ENCODE measurements at regions not wholly inside any gene's neighbourhood (a gene's known extent, or its start where the extent isn't known, plus 50 kb on each side); places are given as distances from the start of the nearest gene placed in this dataset.

DNA sequence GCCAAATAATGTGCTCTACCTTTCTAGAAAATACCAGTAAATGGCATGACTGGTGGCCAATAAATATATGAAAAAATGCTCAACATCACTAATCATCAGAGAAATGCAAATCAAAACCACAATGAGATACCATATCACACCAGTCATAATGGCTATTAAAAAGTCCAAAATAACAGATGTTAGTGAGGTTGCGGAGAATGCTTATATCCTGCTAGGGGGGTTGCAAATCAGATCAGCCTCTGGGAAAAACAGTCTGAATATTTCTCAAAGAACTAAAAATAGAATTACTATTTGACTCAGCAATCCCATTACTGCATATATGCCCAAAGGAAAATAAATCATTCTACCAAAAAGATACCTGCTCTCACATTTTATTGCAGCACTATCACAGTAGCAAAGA is 115.1 kb downstream of the RASGEF1B start:
- H3K9me3 ChIP-seq, result no peaks in the 10 kb centered on the region
- H3K4me3 ChIP-seq (ENCODE audit: low read depth, low read length), result no peak overlapping the region
- no peaks in the 10 kb centered on the region for H3K27me3 ChIP-seq
- H3K4me1 ChIP-seq, result no peaks in the 10 kb centered on the region
- DNase-seq, result no peak
- no peaks in the 10 kb centered on the region for H3K36me3 ChIP-seq
- no peak for TF ChIP-seq CTCF (IDR thresholded peaks at IDR 0.05; ENCODE audit: low read depth, low read length)

DNA sequence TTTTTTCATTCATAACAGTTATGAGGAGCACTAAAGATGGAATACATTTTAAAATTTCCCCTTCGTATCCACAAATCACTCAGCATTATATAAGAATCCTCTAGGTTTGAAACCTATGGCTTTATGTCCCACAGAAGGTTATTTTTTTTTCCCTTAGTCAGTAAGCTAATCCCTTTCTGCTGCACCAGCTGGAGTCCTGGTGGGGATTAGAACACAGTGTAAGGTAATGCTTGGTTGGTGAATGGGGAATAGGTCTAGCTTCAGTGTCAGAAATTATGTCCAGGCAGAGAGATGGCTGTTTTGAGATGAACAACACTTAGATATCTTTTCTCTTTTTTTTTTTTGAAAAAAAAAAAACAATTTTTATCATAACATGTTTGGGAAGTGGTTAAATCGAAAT is 116.6 kb downstream of the RASGEF1B start:
- H3K4me1 ChIP-seq, result no peaks in the 10 kb centered on the region
- H3K36me3 ChIP-seq, result no peaks in the 10 kb centered on the region
- H3K27me3 ChIP-seq, result no peaks in the 10 kb centered on the region
- DNase-seq, result no peak
- no peak for TF ChIP-seq CTCF (IDR thresholded peaks at IDR 0.05; ENCODE audit: low read depth, low read length)
- no peaks in the 10 kb centered on the region for H3K9me3 ChIP-seq
- no peak overlapping the region for H3K4me3 ChIP-seq (ENCODE audit: low read depth, low read length)

GRCh38 chr4:81353861-81354260 is 117.8 kb downstream of the RASGEF1B start:
- Histone ChIP-seq H3K4me1 (no peaks in the 10 kb centered on the region), H3K36me3 (no peaks in the 10 kb centered on the region), H3K4me3 (ENCODE audit: low read depth, low read length) (no peak overlapping the region), H3K9me3 (no peaks in the 10 kb centered on the region), H3K27me3 (no peaks in the 10 kb centered on the region)
- no peak for TF ChIP-seq CTCF (IDR thresholded peaks at IDR 0.05; ENCODE audit: low read depth, low read length)
- DNase-seq, result no peak

- Histone ChIP-seq H3K27me3 (no peaks in the 10 kb centered on the region), H3K4me1 (no peaks in the 10 kb centered on the region), H3K4me3 (ENCODE audit: low read depth, low read length) (no peak overlapping the region), H3K36me3 (no peaks in the 10 kb centered on the region), H3K9me3 (no peaks in the 10 kb centered on the region)
- no peak for DNase-seq
- no peak for TF ChIP-seq CTCF (IDR thresholded peaks at IDR 0.05; ENCODE audit: low read depth, low read length)
Measured at GRCh38 chr4:81352446-81352835, 119.3 kb downstream of the RASGEF1B start.

DNA sequence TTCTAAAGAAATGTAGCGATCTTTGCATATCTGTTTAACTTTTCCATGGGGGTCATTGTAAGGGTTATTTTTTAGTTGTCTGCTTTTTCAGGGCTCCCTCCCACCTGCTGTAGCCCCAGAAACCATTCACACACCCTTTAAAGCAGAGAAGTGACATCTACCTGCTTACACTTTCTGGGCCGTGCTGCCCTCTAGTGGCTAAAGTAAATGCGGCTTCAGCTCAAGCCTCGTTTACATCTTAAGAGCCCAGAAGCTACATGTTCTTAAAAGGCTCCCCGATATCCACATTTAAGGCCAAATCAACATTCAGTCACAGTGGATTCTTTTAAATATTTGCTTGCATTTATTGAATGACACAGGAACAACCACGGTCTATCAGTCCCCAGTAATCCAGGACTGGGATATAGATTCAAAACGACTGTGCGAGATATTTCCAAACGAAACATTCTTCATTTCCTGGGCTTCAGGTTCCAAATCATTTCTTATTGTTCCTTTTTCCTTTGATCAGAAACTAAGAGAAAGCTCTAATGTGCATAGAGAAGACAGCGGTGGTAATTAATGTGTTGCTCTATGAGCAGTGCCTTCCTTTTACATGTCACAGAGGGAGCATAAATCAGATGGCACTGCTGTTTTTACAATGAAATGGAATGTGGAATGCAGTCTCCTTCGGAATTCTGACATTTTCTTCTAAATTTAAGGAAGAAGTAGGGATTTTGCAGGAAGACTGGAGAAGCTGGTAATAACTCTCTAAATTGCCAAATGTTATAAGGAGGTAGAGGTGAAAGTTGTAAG is 119.9 kb downstream of the RASGEF1B start:
- Histone ChIP-seq H3K9me3 (no peaks in the 10 kb centered on the region), H3K4me1 (no peaks in the 10 kb centered on the region), H3K36me3 (no peaks in the 10 kb centered on the region), H3K27me3 (no peaks in the 10 kb centered on the region), H3K4me3 (ENCODE audit: low read depth, low read length) (no peak overlapping the region)
- peak; percentile 61 for DNase-seq
- TF ChIP-seq CTCF (IDR thresholded peaks at IDR 0.05; ENCODE audit: low read depth, low read length), result peak; percentile 94

DNA sequence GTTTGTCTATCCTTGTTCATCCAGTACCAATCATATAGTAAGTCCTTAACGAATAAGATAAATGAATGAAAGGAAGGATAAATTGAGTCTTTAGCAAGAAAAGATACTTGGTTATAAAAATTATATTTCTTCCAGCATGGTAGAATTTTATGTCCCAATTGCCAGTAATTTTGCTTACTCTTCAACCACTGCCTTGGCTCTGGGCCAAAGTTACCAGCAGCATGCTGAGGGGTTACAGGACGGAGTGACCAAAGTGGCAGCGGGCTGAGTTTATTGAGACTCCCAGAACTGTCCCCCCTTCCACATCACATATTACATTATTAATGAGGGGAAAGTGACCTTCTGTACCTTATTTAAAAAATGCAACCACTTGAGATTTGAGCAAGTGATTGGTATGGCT is 121.7 kb downstream of the RASGEF1B start:
- H3K4me3 ChIP-seq (ENCODE audit: low read depth, low read length), result no peak overlapping the region
- TF ChIP-seq CTCF (IDR thresholded peaks at IDR 0.05; ENCODE audit: low read depth, low read length), result no peak
- H3K36me3 ChIP-seq, result no peaks in the 10 kb centered on the region
- H3K27me3 ChIP-seq, result no peaks in the 10 kb centered on the region
- DNase-seq, result no peak
- H3K4me1 ChIP-seq, result no peaks in the 10 kb centered on the region
- H3K9me3 ChIP-seq, result no peaks in the 10 kb centered on the region
